ENCODE measurements at regions not wholly inside any gene's neighbourhood (a gene's known extent, or its start where the extent isn't known, plus 50 kb on each side); places are given as distances from the start of the nearest gene placed in this dataset.

- Histone ChIP-seq H3K4me3 (no peak overlapping the region), H3K4me1 (no peaks in the 10 kb centered on the region), H3K27me3 (no peaks in the 10 kb centered on the region), H3K36me3 (no peaks in the 10 kb centered on the region), H3K27ac (no peak overlapping the region), H3K9me3 (no peaks in the 10 kb centered on the region)
- no peak for ATAC-seq
- intact Hi-C loops (cut with DNase I) = no loop called here
- TF ChIP-seq CTCF (IDR thresholded peaks at IDR 0.05) = no peak
- WGBS, 2 donors = 61 to 64% methylated on average over 4 of the region's 4 CpGs
- DNase-seq = no peak
These were observed 372.9 kb downstream of the RMST start for GRCh38 chr12:97835541-97835940.

GRCh38 chr12:97837401-97837800, 374.8 kb downstream of the RMST start:
- no peak for TF ChIP-seq CTCF (IDR thresholded peaks at IDR 0.05)
- no peak overlapping the region for H3K27ac ChIP-seq
- peak in 1 of 8 donors; percentile 58 for ATAC-seq

GRCh38 chr12:97848051-97848450, 385.4 kb downstream of the RMST start:
- Histone ChIP-seq H3K9me3 (peaks cover 0 to 2% (median 0%) of the 10 kb centered on the region in 11 donors), H3K4me1 (no peaks in the 10 kb centered on the region), H3K4me3 (no peak overlapping the region), H3K27me3 (no peaks in the 10 kb centered on the region), H3K27ac (no peak overlapping the region), H3K36me3 (no peaks in the 10 kb centered on the region)
- no peak for TF ChIP-seq CTCF (IDR thresholded peaks at IDR 0.05)
- ATAC-seq (no peak), DNase-seq (no peak)
- WGBS, 2 donors = 56 to 90% methylated on average over 2 of the region's 2 CpGs
- intact Hi-C loops (cut with DNase I) = no loop called here

More at GRCh38 chr12:97837401-97837800, 374.8 kb downstream of the RMST start:
- Histone ChIP-seq H3K27me3 (no peaks in the 10 kb centered on the region), H3K4me1 (no peaks in the 10 kb centered on the region), H3K36me3 (no peaks in the 10 kb centered on the region), H3K4me3 (no peak overlapping the region), H3K9me3 (no peaks in the 10 kb centered on the region)
- no peak for DNase-seq
- intact Hi-C loops (cut with DNase I) = no loop called here

GRCh38 chr12:97854477-97854876, 391.9 kb downstream of the RMST start:
- no peak for ATAC-seq
- intact Hi-C loops (cut with DNase I) = no loop called here
- DNase-seq = no peak
- Histone ChIP-seq H3K4me3 (no peak overlapping the region), H3K36me3 (no peaks in the 10 kb centered on the region), H3K27me3 (no peaks in the 10 kb centered on the region), H3K9me3 (no peaks in the 10 kb centered on the region), H3K4me1 (no peaks in the 10 kb centered on the region), H3K27ac (no peak overlapping the region)
- no peak for TF ChIP-seq CTCF (IDR thresholded peaks at IDR 0.05)
- WGBS, 2 donors = 88 to 91% methylated on average over 1 of the region's 1 CpG

GRCh38 chr12:97862072-97862471, 399.5 kb downstream of the RMST start:
- no peaks in the 10 kb centered on the region for H3K4me1 ChIP-seq
- intact Hi-C loops (cut with DNase I) = no loop called here
- DNase-seq (no peak), ATAC-seq (no peak)
- no peak for TF ChIP-seq CTCF (IDR thresholded peaks at IDR 0.05)
- no peak overlapping the region for H3K27ac ChIP-seq
- H3K27me3 ChIP-seq = no peaks in the 10 kb centered on the region
- no peak overlapping the region for H3K4me3 ChIP-seq
- peaks cover 0 to 13% (median 3%) of the 10 kb centered on the region in 11 donors for H3K9me3 ChIP-seq
- no peaks in the 10 kb centered on the region for H3K36me3 ChIP-seq
- WGBS, 2 donors = 49 to 78% methylated on average over 2 of the region's 2 CpGs

Data from heart right ventricle (tissue), 16 donors.